ENCODE measurements at regions not wholly inside any gene's neighbourhood (a gene's known extent, or its start where the extent isn't known, plus 50 kb on each side); places are given as distances from the start of the nearest gene placed in this dataset.

DNA sequence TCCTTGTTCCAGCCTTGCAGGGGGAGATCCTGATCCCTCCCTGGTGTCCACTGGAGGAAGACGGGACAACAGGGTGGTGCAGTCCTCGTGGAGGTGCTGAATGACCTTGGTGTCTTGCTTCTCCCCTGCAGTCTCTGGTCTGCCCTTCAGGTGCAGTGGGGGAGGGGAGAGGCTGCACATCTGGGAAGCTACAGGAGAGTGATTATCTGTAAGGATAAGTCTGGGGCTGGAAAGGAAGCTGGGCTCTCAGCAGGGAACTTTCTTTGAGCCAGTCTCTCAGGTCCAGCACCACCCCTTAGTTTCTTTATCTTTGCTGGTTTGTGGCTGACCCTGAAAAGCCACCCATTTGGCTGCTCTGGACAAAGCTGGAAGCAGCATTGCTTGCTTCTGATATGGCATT lies 275.6 kb downstream of the CCSER2 start:
- TF ChIP-seq, protein P1, sequence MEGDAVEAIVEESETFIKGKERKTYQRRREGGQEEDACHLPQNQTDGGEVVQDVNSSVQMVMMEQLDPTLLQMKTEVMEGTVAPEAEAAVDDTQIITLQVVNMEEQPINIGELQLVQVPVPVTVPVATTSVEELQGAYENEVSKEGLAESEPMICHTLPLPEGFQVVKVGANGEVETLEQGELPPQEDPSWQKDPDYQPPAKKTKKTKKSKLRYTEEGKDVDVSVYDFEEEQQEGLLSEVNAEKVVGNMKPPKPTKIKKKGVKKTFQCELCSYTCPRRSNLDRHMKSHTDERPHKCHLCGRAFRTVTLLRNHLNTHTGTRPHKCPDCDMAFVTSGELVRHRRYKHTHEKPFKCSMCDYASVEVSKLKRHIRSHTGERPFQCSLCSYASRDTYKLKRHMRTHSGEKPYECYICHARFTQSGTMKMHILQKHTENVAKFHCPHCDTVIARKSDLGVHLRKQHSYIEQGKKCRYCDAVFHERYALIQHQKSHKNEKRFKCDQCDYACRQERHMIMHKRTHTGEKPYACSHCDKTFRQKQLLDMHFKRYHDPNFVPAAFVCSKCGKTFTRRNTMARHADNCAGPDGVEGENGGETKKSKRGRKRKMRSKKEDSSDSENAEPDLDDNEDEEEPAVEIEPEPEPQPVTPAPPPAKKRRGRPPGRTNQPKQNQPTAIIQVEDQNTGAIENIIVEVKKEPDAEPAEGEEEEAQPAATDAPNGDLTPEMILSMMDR (IDR thresholded peaks at IDR 0.05; ENCODE audit: insufficient read depth, low read length, poor library complexity, severe bottlenecking): no peak
- no peak for TF ChIP-seq EZH2phosphoT487 (conservative IDR thresholded peaks at IDR 0.05; ENCODE audit: low read length)
